IMR-90 (cell line): ENCODE measurements at regions not wholly inside any gene's neighbourhood (a gene's known extent, or its start where the extent isn't known, plus 50 kb on each side); places are given as distances from the start of the nearest gene placed in this dataset.

Experiments
- ATAC-seq: fragments of 200-7000 bp; cut with Tn5 transposase; 2 replicates; pipeline ENCODE4 v1.9.1; 2020; ENCODE audit warnings: low read depth, mild to moderate bottlenecking, moderate library complexity
- BruUV-seq: library from RNA; stranded (reverse); fragments of 400-500 nt; replicated peaks from 2 replicates; lab custom pipeline; 2021; lab: Mats Ljungman, UMichigan
- CTCF ChIA-PET: fragments of 300-600 bp; formaldehyde crosslinking; extraction: SDS; loops from one replicate; lab custom pipeline; 2021; ENCODE audit warnings: antibody characterized with exemption; lab: Yijun Ruan, JAX
- POLR2A ChIA-PET: fragments of 300-600 bp; sonication (Branson Sonifier 250); formaldehyde crosslinking; loops from one replicate; lab custom pipeline; 2022; ENCODE audit warnings: antibody characterized with exemption; ENCODE audit not compliant: unreplicated experiment; lab: Charles Lee
- DNase-seq: peaks from one replicate; pipeline ENCODE4 v3.0.0; 2013
- H2AFZ ChIP-seq: replicated peaks from 2 replicates; pipeline ENCODE3; 2013; ENCODE audit warnings: low read length, mild to moderate bottlenecking; ENCODE audit not compliant: poor library complexity
- H2AK5ac ChIP-seq: 2 replicates; pipeline ENCODE4 v1.6.1; 2013; ENCODE audit warnings: low read depth, low read length, inconsistent platforms
- H2AK9ac ChIP-seq: replicated peaks from 2 replicates; pipeline ENCODE3; 2013; ENCODE audit warnings: mild to moderate bottlenecking, low read depth, low read length, moderate library complexity; ENCODE audit not compliant: poor library complexity
- H2BK120ac ChIP-seq: 2 replicates; pipeline ENCODE4 v1.6.1; 2013; ENCODE audit warnings: low read depth, low read length, inconsistent platforms
- H2BK15ac ChIP-seq: 3 replicates; pipeline ENCODE4 v1.6.1; 2013; ENCODE audit warnings: low read depth, low read length, inconsistent platforms
- H2BK20ac ChIP-seq: 2 replicates; pipeline ENCODE4 v1.6.1; 2013; ENCODE audit warnings: low read depth, mild to moderate bottlenecking, inconsistent platforms, low read length, moderate library complexity
- H2BK5ac ChIP-seq: 2 replicates; pipeline ENCODE4 v1.6.1; 2013; ENCODE audit warnings: mild to moderate bottlenecking, low read depth, low read length, inconsistent platforms; ENCODE audit not compliant: poor library complexity, severe bottlenecking
- H3K14ac ChIP-seq: replicated peaks from 2 replicates; pipeline ENCODE4 v1.6.1; 2013; ENCODE audit warnings: low read depth, low read length, inconsistent platforms
- H3K18ac ChIP-seq: 2 replicates; pipeline ENCODE4 v1.6.1; 2013; ENCODE audit warnings: low read depth, low read length, control low read depth
- H3K23ac ChIP-seq: 2 replicates; pipeline ENCODE4 v1.6.1; 2013; ENCODE audit warnings: low read depth, low read length, inconsistent platforms
- H3K27ac ChIP-seq: 2 replicates; pipeline ENCODE4 v1.5.1; 2013; ENCODE audit warnings: mild to moderate bottlenecking, control low read depth, low read length; ENCODE audit not compliant: insufficient read depth
- H3K27me3 ChIP-seq: 2 replicates; pipeline ENCODE4 v1.6.1; 2013; ENCODE audit warnings: low read length; ENCODE audit not compliant: control insufficient read depth, insufficient read depth
- H3K36me3 ChIP-seq: 2 replicates; pipeline ENCODE4 v1.6.1; 2013; ENCODE audit warnings: low read length, mixed read lengths; ENCODE audit not compliant: control insufficient read depth, insufficient read depth
- H3K4ac ChIP-seq: 2 replicates; pipeline ENCODE4 v1.6.1; 2013; ENCODE audit warnings: low read depth, low read length, inconsistent platforms
- H3K4me1 ChIP-seq: 2 replicates; pipeline ENCODE4 v1.6.1; 2013; ENCODE audit warnings: low read length, mixed read lengths; ENCODE audit not compliant: control insufficient read depth, insufficient read depth
- H3K4me2 ChIP-seq: 2 replicates; pipeline ENCODE4 v1.6.1; 2013; ENCODE audit warnings: low read depth, mild to moderate bottlenecking, control low read depth, low read length, moderate library complexity
- H3K4me3 ChIP-seq: 2 replicates; pipeline ENCODE4 v1.5.1; 2013; ENCODE audit warnings: low read depth, mild to moderate bottlenecking, control low read depth, low read length, moderate library complexity; ENCODE audit not compliant: insufficient read depth
- H3K56ac ChIP-seq: 2 replicates; pipeline ENCODE4 v1.6.1; 2013; ENCODE audit warnings: low read length, inconsistent platforms; ENCODE audit not compliant: insufficient read depth; ENCODE audit errors: extremely low read depth
- H3K79me1 ChIP-seq, 2 experiments: 2 replicates each; pipeline ENCODE4 v1.6.1; 2013; ENCODE audit warnings: low read length in 2 of 2, inconsistent platforms in 1 of 2, low read depth in 1 of 2
- H3K9ac ChIP-seq: 2 replicates; pipeline ENCODE4 v1.6.1; 2013; ENCODE audit warnings: low read depth, low read length, control low read depth
- H3K9me1 ChIP-seq: 2 replicates; pipeline ENCODE4 v1.6.1; 2013; ENCODE audit warnings: low read length, inconsistent platforms; ENCODE audit not compliant: insufficient read depth
- H3K9me3 ChIP-seq: 2 replicates; pipeline ENCODE4 v1.6.1; 2013; ENCODE audit warnings: low read length; ENCODE audit not compliant: control insufficient read depth, insufficient read depth
- H4K20me1 ChIP-seq: 2 replicates; pipeline ENCODE4 v1.6.1; 2013; ENCODE audit warnings: low read length, inconsistent platforms; ENCODE audit not compliant: insufficient read depth
- H4K5ac ChIP-seq: 2 replicates; pipeline ENCODE4 v1.6.1; 2013; ENCODE audit warnings: mild to moderate bottlenecking, low read depth, low read length, control low read depth
- H4K8ac ChIP-seq, 2 experiments: 2 replicates each; pipeline ENCODE4 v1.6.1; 2013; ENCODE audit warnings: low read depth in 2 of 2, low read length in 2 of 2, control low read depth in 1 of 2, inconsistent platforms in 1 of 2
- H4K91ac ChIP-seq: 2 replicates; pipeline ENCODE4 v1.6.1; 2013; ENCODE audit warnings: low read depth, low read length, inconsistent platforms; ENCODE audit not compliant: insufficient read depth
- BHLHE40 ChIP-seq: fragments of 150-350 bp; IDR thresholded peaks from 2 replicates; pipeline ENCODE4 v1.6.1; 2016; ENCODE audit warnings: mild to moderate bottlenecking, low read depth, low read length
- CEBPB ChIP-seq: IDR thresholded peaks from 2 replicates; pipeline ENCODE4 v1.6.1; 2012; ENCODE audit warnings: low read depth, low read length, improper control_type of control experiment
- CTCF ChIP-seq: conservative IDR thresholded peaks from 2 replicates; pipeline ENCODE4 v1.5.1; 2012; ENCODE audit warnings: mild to moderate bottlenecking, low read depth, low read length, improper control_type of control experiment
- MXI1 ChIP-seq: IDR thresholded peaks from 2 replicates; pipeline ENCODE4 v1.6.1; 2012; ENCODE audit warnings: low read depth, mild to moderate bottlenecking, low read length, moderate library complexity, borderline replicate concordance
- POLR2A ChIP-seq: IDR thresholded peaks from 2 replicates; pipeline ENCODE4 v1.6.1; 2012; ENCODE audit warnings: mild to moderate bottlenecking, low read depth, low read length
- RCOR1 ChIP-seq: IDR thresholded peaks from 2 replicates; pipeline ENCODE4 v1.6.1; 2012; ENCODE audit warnings: mild to moderate bottlenecking, low read length, improper control_type of control experiment; ENCODE audit not compliant: insufficient replicate concordance
- RFX5 ChIP-seq: IDR thresholded peaks from 2 replicates; pipeline ENCODE4 v1.8.0; 2012; ENCODE audit warnings: low read depth, mild to moderate bottlenecking, low read length, moderate library complexity
- WGBS, 2 experiments: methylation state at CpG; one replicate each; pipeline versions ENCODE4 v1.1.5 to v1.1.7; 2013; ENCODE audit warnings: missing lambda C conversion rate in 2 of 2; ENCODE audit not compliant: insufficient read length in 1 of 2; ENCODE audit errors: extremely low coverage in 2 of 2; 5-methylcytosine and 5-hydroxymethylcytosine counted together
- dilution Hi-C: fragments of 300-500 bp; cut with HindIII; formaldehyde crosslinking; loops from one replicate; pipeline ENCODE4 v1.14.3; 2018; ENCODE audit warnings: low sequenced_read_pairs; ENCODE audit not compliant: unreplicated experiment
- in situ Hi-C: fragments of 300-500 bp; cut with MboI; formaldehyde crosslinking; loops from 3 replicates; pipeline ENCODE4 v1.14.3; 2019; ENCODE audit warnings: low sequenced_read_pairs, inconsistent platforms, mixed read lengths
- intact Hi-C: fragments of 100-400 bp; cut with micrococcal nuclease; formaldehyde crosslinking; loops from 2 replicates; pipeline ENCODE4 v1.10.0; 2022
- TF ChIP-seq, protein P1 (sequence below): fragments of 150-350 bp; IDR thresholded peaks from 2 replicates; pipeline ENCODE4 v1.6.1; 2017; ENCODE audit warnings: mild to moderate bottlenecking, antibody characterized with exemption, low read length, low read depth

GRCh38 chr5:142396436-142397038, 71.7 kb upstream of the SPRY4 start:
- Histone ChIP-seq H2BK120ac (no peak overlapping the region), H3K27me3 (no peaks in the 10 kb centered on the region), H3K79me1 (no peaks in the 10 kb centered on the region; a peak in 1 of 4 replicates), H2BK15ac (no peak overlapping the region), H3K23ac (no peak overlapping the region), H4K20me1 (no peaks in the 10 kb centered on the region), H3K4me1 (no peaks in the 10 kb centered on the region), H4K91ac (no peak overlapping the region), H2BK20ac (no peak overlapping the region), H3K9ac (no peak overlapping the region), H3K36me3 (0 out of 2 replicates have a peak, but pooled peaks cover 2% of the 10 kb centered on the region), H2BK5ac (no peak overlapping the region), H2AFZ (no peak overlapping the region), H4K8ac (no peak overlapping the region), H4K5ac (no peak overlapping the region), H3K27ac (no peak overlapping the region), H2AK5ac (no peak overlapping the region), H3K4me3 (no peak overlapping the region), H3K18ac (no peak overlapping the region), H3K4ac (no peak overlapping the region), H2AK9ac (no peak overlapping the region), H3K14ac (no peak overlapping the region), H3K4me2 (no peak overlapping the region), H3K56ac (no peak overlapping the region), H3K9me3 (peaks cover 10% of the 10 kb centered on the region), H3K9me1 (no peaks in the 10 kb centered on the region; the same call in 1 of the 2 replicates)
- ChIA-PET POLR2A (no interaction called here), CTCF (no interaction called here)
- dilution Hi-C loops, result no loop called here
- WGBS, 2 experiments, result 83% methylated on average over 1 of the region's 2 CpGs; no CpG with 5 or more reads in 1 of the 2 experiments
- TF ChIP-seq RCOR1 (no peak), MXI1 (no peak), CTCF (no peak), BHLHE40 (no peak), CEBPB (no peak), RFX5 (no peak), POLR2A (no peak)
- TF ChIP-seq, protein P1, sequence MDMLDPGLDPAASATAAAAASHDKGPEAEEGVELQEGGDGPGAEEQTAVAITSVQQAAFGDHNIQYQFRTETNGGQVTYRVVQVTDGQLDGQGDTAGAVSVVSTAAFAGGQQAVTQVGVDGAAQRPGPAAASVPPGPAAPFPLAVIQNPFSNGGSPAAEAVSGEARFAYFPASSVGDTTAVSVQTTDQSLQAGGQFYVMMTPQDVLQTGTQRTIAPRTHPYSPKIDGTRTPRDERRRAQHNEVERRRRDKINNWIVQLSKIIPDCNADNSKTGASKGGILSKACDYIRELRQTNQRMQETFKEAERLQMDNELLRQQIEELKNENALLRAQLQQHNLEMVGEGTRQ, result no peak
- ATAC-seq, result no peak
- no TSS peak for BruUV-seq
- in situ Hi-C loops, result no loop called here
- intact Hi-C loops, result no loop called here
- DNase-seq, result no peak
